Upper lobe of left lung (tissue), 4 donors: ENCODE measurements at regions not wholly inside any gene's neighbourhood (a gene's known extent, or its start where the extent isn't known, plus 50 kb on each side); places are given as distances from the start of the nearest gene placed in this dataset.

Experiments used
- CTCF ChIP-seq, 6 experiments: fragments of 450-650 bp in 4 of 6; fragments of 200-600 bp in 2 of 6; sonication (generic) in 2 of 6; IDR thresholded peaks; one replicate each; pipeline ENCODE4 v1.5.1; 2016 to 2019; ENCODE audit warnings: antibody characterized with exemption in 6 of 6
- EP300 ChIP-seq, 4 donors: sonication (generic); formaldehyde crosslinking; IDR thresholded peaks; one replicate each; pipeline ENCODE4 v1.5.1; 2017; ENCODE audit warnings: antibody characterized with exemption in 4 of 4, control low read depth in 2 of 4
- POLR2A ChIP-seq, 4 donors: fragments of 450-650 bp; IDR thresholded peaks; one replicate each; pipeline ENCODE4 v1.5.1; 2016 to 2017; ENCODE audit warnings: antibody characterized with exemption in 4 of 4, mild to moderate bottlenecking in 2 of 4
- POLR2AphosphoS5 ChIP-seq, 2 donors: sonication (generic); formaldehyde crosslinking; IDR thresholded peaks; one replicate each; pipeline ENCODE4 v1.5.1; 2017; ENCODE audit warnings: antibody characterized with exemption in 2 of 2

- TF ChIP-seq CTCF (IDR thresholded peaks at IDR 0.05) (no peak), POLR2A (IDR thresholded peaks at IDR 0.05) (no peak), EP300 (IDR thresholded peaks at IDR 0.05) (no peak), POLR2AphosphoS5 (IDR thresholded peaks at IDR 0.05) (no peak)
These were observed 626.3 kb upstream of the LRRC4C start for GRCh38 chr11:42085736-42086135.
